ENCODE measurements at regions not wholly inside any gene's neighbourhood (a gene's known extent, or its start where the extent isn't known, plus 50 kb on each side); places are given as distances from the start of the nearest gene placed in this dataset.

GRCh38 chr13:104657196-104657595, 1591.0 kb upstream of the SLC10A2 start:
- TF ChIP-seq POLR2AphosphoS5 (IDR thresholded peaks at IDR 0.05; ENCODE audit: borderline replicate concordance, low read depth, low read length) (no peak), EZH2 (IDR thresholded peaks at IDR 0.05) (no peak)

Data from SK-N-MC (cell line).